HEK293T (cell line): ENCODE measurements at regions not wholly inside any gene's neighbourhood (a gene's known extent, or its start where the extent isn't known, plus 50 kb on each side); places are given as distances from the start of the nearest gene placed in this dataset.

ENCODE experiments used
- CTCF ChIA-PET: fragments of 350-600 bp; formaldehyde crosslinking; extraction: SDS; loops from one replicate; lab custom pipeline; 2021; ENCODE audit warnings: antibody characterized with exemption, inconsistent platforms; lab: Yijun Ruan, JAX
- POLR2A ChIA-PET: fragments of 350-600 bp; formaldehyde crosslinking; extraction: SDS; loops from one replicate; lab custom pipeline; 2020; ENCODE audit warnings: antibody characterized with exemption, inconsistent platforms; lab: Yijun Ruan, JAX
- DNase-seq: peaks from one replicate; pipeline ENCODE4 v3.0.0; 2012; ENCODE audit warnings: mixed read lengths; ENCODE audit errors: extremely low spot score
- ARNT ChIP-seq: fragments of 450-650 bp; IDR thresholded peaks from 2 replicates; pipeline ENCODE4 v1.6.1; 2017; ENCODE audit warnings: mild to moderate bottlenecking
- BHLHE40 ChIP-seq: fragments of 450-650 bp; IDR thresholded peaks from 2 replicates; pipeline ENCODE4 v1.6.1; 2016; ENCODE audit warnings: mild to moderate bottlenecking, moderate library complexity, borderline replicate concordance
- CTBP1 ChIP-seq: fragments of 450-650 bp; IDR thresholded peaks from 2 replicates; pipeline ENCODE4 v1.6.1; 2016; ENCODE audit warnings: borderline replicate concordance
- ELF4 ChIP-seq: fragments of 450-650 bp; IDR thresholded peaks from 2 replicates; pipeline ENCODE4 v1.6.1; 2017; ENCODE audit warnings: antibody characterized with exemption
- FOXA1 ChIP-seq: fragments of 450-650 bp; IDR thresholded peaks from 2 replicates; pipeline ENCODE4 v1.6.1; 2016; ENCODE audit warnings: mild to moderate bottlenecking
- FOXK2 ChIP-seq: fragments of 450-650 bp; IDR thresholded peaks from 2 replicates; pipeline ENCODE4 v1.6.1; 2016; ENCODE audit warnings: mild to moderate bottlenecking
- FOXM1 ChIP-seq: fragments of 450-650 bp; IDR thresholded peaks from 2 replicates; pipeline ENCODE4 v1.6.1; 2017; ENCODE audit warnings: mild to moderate bottlenecking, borderline replicate concordance
- HDGF ChIP-seq: fragments of 450-650 bp; IDR thresholded peaks from 2 replicates; pipeline ENCODE4 v1.6.1; 2017; ENCODE audit warnings: antibody characterized with exemption, borderline replicate concordance
- L3MBTL2 ChIP-seq: fragments of 450-650 bp; conservative IDR thresholded peaks from 2 replicates; pipeline ENCODE4 v1.6.1; 2016; ENCODE audit warnings: mild to moderate bottlenecking
- LEF1 ChIP-seq: fragments of 450-650 bp; IDR thresholded peaks from 2 replicates; pipeline ENCODE4 v1.6.1; 2017; ENCODE audit warnings: mild to moderate bottlenecking, borderline replicate concordance
- NFRKB ChIP-seq: fragments of 450-650 bp; IDR thresholded peaks from 2 replicates; pipeline ENCODE4 v1.6.1; 2016; ENCODE audit warnings: mild to moderate bottlenecking, moderate library complexity
- PKNOX1 ChIP-seq: fragments of 450-650 bp; IDR thresholded peaks from 2 replicates; pipeline ENCODE4 v1.6.1; 2016
- SP1 ChIP-seq: fragments of 450-650 bp; IDR thresholded peaks from 2 replicates; pipeline ENCODE4 v1.6.1; 2017
- SUZ12 ChIP-seq: fragments of 450-650 bp; IDR thresholded peaks from 2 replicates; pipeline ENCODE4 v1.6.1; 2016; ENCODE audit warnings: mild to moderate bottlenecking
- TARDBP ChIP-seq: fragments of 450-650 bp; IDR thresholded peaks from 2 replicates; pipeline ENCODE4 v1.6.1; 2016
- ZNF384 ChIP-seq: fragments of 450-650 bp; IDR thresholded peaks from 2 replicates; pipeline ENCODE4 v1.6.1; 2016

GRCh38 chr3:112765531-112765930, 81.1 kb downstream of the CD200R1L start:
- no peak for DNase-seq
- CTCF ChIA-PET: interaction anchor here (0.8 kb wide), 1 partner anchor 13 kb away, joined by 3 read pairs; no protein-coding TSS in a partner anchor
- POLR2A ChIA-PET: no interaction called here
- no peak for TF ChIP-seq L3MBTL2
- no peak for TF ChIP-seq NFRKB
- no peak for TF ChIP-seq SP1
- TF ChIP-seq FOXK2: no peak
- TF ChIP-seq FOXM1: no peak
- TF ChIP-seq ELF4: no peak
- no peak for TF ChIP-seq LEF1
- no peak for TF ChIP-seq CTBP1
- no peak for TF ChIP-seq HDGF
- TF ChIP-seq SUZ12: no peak
- TF ChIP-seq BHLHE40: no peak
- TF ChIP-seq ARNT: no peak
- no peak for TF ChIP-seq TARDBP
- TF ChIP-seq ZNF384: no peak

GRCh38 chr3:112763258-112763657, 83.4 kb downstream of the CD200R1L start:
- TF ChIP-seq CTBP1: no peak
- TF ChIP-seq PKNOX1: no peak
- TF ChIP-seq FOXK2: no peak
- no peak for TF ChIP-seq ZNF384
- TF ChIP-seq ELF4: no peak
- TF ChIP-seq FOXA1: no peak
- no peak for TF ChIP-seq SP1
- TF ChIP-seq LEF1: no peak
- TF ChIP-seq TARDBP: no peak
- no peak for TF ChIP-seq NFRKB
- TF ChIP-seq HDGF: no peak
- TF ChIP-seq BHLHE40: no peak
- no peak for TF ChIP-seq L3MBTL2
- no peak for TF ChIP-seq SUZ12
- no peak for TF ChIP-seq ARNT
- no peak for TF ChIP-seq FOXM1
- ChIA-PET POLR2A (no interaction called here), CTCF (no interaction called here)
- DNase-seq: no peak

- ChIA-PET CTCF (no interaction called here), POLR2A (interaction anchor here (0.9 kb wide), 1 partner anchor 12 kb away, joined by 3 read pairs; no protein-coding TSS in a partner anchor)
- no peak for DNase-seq
- no peak for TF ChIP-seq ZNF384
- TF ChIP-seq NFRKB: no peak
- TF ChIP-seq HDGF: no peak
- TF ChIP-seq PKNOX1: no peak
- no peak for TF ChIP-seq LEF1
- TF ChIP-seq L3MBTL2: no peak
- no peak for TF ChIP-seq BHLHE40
- no peak for TF ChIP-seq FOXA1
- no peak for TF ChIP-seq FOXK2
- no peak for TF ChIP-seq TARDBP
- no peak for TF ChIP-seq SP1
- TF ChIP-seq ELF4: no peak
- TF ChIP-seq ARNT: no peak
- no peak for TF ChIP-seq CTBP1
- no peak for TF ChIP-seq FOXM1
Measured at GRCh38 chr3:112761062-112761638, 85.5 kb downstream of the CD200R1L start.

- POLR2A ChIA-PET: interaction anchor here (0.7 kb wide), 1 partner anchor 9 kb away, joined by 3 read pairs; no protein-coding TSS in a partner anchor
- TF ChIP-seq NFRKB (no peak), FOXA1 (no peak), TARDBP (no peak), HDGF (no peak), PKNOX1 (no peak), ZNF384 (no peak), FOXK2 (no peak), CTBP1 (no peak), L3MBTL2 (no peak), ARNT (no peak), ELF4 (no peak), SP1 (no peak), SUZ12 (no peak)
- CTCF ChIA-PET: no interaction called here
- no peak for DNase-seq
Measured at GRCh38 chr3:112759681-112760080, 87.0 kb downstream of the CD200R1L start.

- ChIA-PET CTCF (no interaction called here), POLR2A (interaction anchor here (0.7 kb wide), 1 partner anchor 8 kb away, joined by 3 read pairs; no protein-coding TSS in a partner anchor)
- TF ChIP-seq BHLHE40: no peak
- no peak for TF ChIP-seq L3MBTL2
- no peak for TF ChIP-seq LEF1
- no peak for TF ChIP-seq SUZ12
- no peak for TF ChIP-seq ZNF384
- TF ChIP-seq FOXA1: no peak
- no peak for TF ChIP-seq CTBP1
- DNase-seq: no peak
Measured at GRCh38 chr3:112759210-112759609, 87.5 kb downstream of the CD200R1L start.

GRCh38 chr3:112757197-112757596, 89.5 kb downstream of the CD200R1L start:
- ChIA-PET POLR2A (no interaction called here), CTCF (no interaction called here)
- no peak for DNase-seq
- TF ChIP-seq FOXK2: no peak
- TF ChIP-seq TARDBP: no peak
- TF ChIP-seq ARNT: no peak
- no peak for TF ChIP-seq BHLHE40
- no peak for TF ChIP-seq PKNOX1
- no peak for TF ChIP-seq CTBP1
- no peak for TF ChIP-seq ELF4
- no peak for TF ChIP-seq NFRKB
